CD4-positive, alpha-beta T cell treated with Interleukin-4 for 1 hour (primary cell): ENCODE measurements at regions not wholly inside any gene's neighbourhood (a gene's known extent, or its start where the extent isn't known, plus 50 kb on each side); places are given as distances from the start of the nearest gene placed in this dataset.

ENCODE experiments used
- DNase-seq, 2 donors: peaks; one replicate each; pipeline ENCODE4 v3.0.0-alpha.2; 2020 to 2022

GRCh38 chr16:13291591-13292333 is 390.4 kb downstream of the SHISA9 start:
- no peak for DNase-seq

DNA sequence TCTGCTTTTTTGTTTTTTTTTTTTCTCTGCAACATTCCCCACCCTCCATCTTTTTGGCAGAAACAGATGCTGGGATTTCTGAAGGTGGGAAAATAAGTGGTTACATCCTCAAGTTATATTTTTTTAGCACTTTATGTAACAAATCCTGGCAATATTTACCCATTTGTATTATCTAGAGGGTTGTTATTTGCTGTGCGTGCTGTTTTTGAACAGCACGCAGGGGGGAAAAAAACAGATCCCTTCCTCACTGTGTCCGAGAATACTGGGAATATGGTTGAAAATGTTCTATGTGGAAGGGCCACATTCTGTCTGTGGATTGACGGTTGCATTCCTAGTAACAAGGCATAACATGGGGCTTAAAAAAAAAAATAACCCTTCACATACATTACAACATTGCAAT is 394.8 kb downstream of the SHISA9 start:
- no peak for DNase-seq

- no peak for DNase-seq
Observed at GRCh38 chr16:13298666-13299065, 397.3 kb downstream of the SHISA9 start.

GRCh38 chr16:13300066-13300840 is 398.9 kb downstream of the SHISA9 start:
- DNase-seq: no peak

DNA sequence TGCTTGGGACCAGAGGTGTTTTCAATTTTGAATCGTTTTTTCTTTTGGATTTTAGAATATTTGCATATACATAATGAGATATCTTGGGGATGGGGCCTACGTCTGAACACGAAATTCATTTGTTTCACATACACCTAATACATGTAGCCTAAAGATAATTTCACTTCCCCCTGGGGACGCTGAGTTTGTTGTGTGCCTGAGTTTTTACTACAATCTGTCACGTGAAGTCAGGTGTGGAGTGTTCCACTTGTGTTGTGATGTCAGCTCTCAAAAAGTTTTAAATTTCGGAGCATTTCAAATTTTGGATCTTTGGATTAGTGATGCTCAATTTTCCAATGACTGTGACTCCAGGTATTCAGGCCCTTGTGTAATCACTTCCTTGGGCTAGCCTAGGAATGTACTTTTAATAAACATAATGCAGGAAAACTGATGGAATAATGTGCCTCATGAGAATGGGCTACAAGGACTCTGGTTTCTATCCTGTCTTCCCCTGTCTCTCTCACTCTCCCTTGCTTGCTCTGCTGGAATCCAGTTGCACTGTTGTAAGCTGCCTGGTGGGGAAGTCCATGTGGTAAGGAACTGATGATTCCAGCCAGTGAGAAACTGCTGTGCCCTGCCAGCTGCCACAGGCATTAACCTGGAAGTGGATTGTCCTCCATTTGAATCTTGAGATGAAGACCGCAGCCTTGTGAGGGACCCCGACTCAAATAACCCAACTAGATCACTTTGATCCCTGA is 403.8 kb downstream of the SHISA9 start:
- DNase-seq: no peak

DNA sequence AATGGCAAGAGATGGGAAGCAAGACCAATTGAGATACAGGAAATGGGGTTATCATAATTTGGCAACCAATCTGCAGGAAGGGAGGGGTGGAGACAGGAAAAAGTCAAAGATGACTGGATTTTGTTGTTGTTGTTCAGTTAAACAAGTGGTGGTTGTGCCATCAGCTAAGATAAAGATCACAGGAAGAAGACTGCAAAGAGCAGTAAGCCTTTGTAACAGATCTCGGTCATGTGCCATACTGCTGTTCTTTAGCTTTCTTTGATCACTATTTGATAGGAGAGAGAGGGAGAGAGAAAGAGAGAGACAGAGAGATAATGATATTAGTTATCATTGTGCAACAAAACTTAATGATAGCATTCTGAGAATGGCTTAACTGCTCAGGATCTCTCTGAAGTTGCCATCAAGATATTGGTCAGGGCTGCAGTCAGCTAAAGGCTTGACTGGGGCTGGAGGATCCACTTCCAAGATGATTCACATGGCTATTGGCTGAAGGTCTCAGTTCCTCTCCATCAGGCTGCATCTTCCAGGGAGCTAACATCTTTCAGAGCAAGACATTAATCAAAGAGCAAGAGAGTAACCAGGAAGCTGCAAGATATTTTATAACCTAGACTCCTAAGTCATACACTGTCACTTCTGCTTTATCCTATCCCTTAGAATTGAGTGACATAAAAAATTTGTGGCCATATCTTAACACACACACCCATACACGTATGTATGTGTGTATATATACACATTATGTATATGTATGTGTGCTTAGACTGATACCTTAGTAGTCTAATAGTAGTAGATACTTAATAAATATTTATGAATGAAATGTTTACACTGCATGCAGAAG is 405.0 kb downstream of the SHISA9 start:
- DNase-seq: no peak

DNA sequence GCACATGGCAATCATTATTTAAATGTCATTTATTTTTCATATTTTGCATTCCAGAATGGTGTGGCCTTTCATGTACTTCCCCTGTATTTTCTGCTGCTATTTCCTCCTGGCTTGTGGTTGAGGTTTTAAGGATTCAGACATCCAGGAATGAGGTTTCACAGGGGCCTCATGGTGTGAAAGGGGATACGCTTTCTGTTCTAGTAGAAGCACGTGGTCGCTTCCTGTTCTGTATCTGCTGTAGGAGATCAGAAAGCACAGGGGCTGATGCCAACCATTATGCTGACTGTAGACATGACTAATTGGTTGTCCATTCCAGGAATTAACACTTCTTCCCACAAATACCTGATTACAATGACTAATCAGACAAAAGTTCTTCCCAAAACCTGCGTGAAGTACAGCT is 405.9 kb downstream of the SHISA9 start:
- no peak for DNase-seq

DNA sequence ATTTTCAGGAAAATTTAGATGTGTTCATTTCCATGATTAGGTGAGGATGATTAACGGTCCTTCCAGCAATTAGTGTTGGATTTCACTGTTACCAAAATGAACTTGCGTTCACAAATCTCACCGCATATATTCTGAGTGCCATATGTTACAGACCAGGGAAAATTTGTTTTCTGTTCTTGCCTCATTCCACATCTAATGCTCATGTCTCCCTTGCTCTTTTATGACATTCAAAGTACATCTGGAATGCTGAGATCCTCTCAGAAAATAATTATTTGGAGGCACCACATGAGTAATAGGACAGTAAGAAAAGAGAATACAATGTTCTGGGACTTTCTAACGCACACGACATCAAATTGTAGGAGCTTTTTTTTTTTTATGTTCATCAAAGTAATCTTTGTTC is 406.5 kb downstream of the SHISA9 start:
- DNase-seq: no peak

DNA sequence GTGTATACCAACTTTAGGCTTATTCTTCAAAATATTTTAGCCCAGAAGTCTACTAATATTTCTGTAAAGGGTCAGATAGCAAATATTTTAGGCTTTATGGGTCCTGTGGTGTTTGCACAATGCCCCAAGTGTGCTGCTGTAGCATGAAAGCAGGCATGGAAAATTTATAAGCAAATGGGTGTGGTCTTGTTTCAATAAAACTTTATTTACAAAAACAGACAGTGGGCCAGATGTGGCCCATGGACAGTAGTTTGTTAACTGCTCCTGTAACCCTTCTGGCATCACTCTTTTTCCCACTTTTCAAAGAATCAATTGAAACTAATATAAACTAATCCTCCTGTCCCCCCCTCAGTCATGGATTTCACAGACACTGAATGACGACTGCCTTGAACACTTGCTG is 410.7 kb downstream of the SHISA9 start:
- DNase-seq: no peak

- DNase-seq: no peak
Observed at GRCh38 chr16:13313351-13313750, 412.0 kb downstream of the SHISA9 start.

DNA sequence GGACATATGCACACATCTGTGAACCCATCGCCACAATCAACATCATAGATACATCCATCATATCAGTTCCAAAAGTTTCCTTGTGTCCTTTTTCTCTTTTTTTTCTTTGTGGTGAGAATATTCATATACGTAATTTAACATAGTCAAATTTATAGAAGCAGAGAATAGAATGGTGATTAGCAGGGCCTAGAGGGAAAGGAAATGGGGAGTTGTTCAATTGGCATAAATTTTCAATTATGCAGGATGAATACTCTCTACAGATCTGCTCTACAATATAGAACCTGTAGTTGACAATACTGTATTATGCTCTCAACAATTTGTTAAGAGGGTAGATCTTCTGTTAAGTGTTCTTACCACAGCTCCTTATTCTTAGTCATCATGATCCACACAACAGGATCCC is 413.2 kb downstream of the SHISA9 start:
- DNase-seq: no peak

- no peak for DNase-seq
Observed at GRCh38 chr16:13315642-13316427, 414.4 kb downstream of the SHISA9 start.

- no peak for DNase-seq
Observed at GRCh38 chr16:13322336-13322735, 420.9 kb downstream of the SHISA9 start.

DNA sequence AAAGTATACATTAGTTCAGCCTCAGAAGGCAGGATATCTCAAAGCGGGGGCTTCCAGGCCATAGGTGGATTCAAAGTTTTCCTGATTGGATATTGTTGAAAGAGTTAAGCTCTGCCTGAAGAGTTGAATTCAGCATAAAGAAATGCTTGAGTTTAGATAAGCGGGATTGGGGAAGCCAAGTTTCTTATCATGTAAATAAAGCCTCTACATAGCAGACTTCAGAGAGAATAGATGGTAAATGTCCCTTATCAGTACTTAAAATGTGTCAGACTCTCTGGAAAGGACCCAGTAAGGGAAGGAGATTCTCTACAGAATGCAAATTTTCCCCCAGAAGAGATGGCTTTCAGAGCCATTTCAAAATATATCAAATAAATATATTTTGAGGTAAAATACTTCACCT is 423.5 kb downstream of the SHISA9 start:
- DNase-seq: no peak

DNA sequence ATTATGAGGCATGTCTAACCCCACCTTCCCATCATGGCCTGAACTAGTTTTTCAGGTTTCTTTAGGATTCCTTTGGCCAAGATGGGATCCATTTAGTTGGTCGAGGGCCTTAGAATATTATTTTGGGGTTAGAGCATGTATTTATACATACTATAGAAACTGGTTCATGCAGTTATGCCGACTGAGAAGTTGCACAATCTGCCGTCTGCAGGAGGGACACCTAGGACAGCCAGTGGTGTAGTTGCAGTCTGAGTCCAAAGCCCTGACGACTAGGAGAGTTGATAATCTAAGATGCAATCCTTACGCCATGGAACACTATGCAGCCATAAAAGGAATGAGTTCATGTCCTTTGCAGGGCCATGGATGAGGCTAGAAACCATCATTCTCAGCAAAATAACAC is 424.0 kb downstream of the SHISA9 start:
- no peak for DNase-seq

DNA sequence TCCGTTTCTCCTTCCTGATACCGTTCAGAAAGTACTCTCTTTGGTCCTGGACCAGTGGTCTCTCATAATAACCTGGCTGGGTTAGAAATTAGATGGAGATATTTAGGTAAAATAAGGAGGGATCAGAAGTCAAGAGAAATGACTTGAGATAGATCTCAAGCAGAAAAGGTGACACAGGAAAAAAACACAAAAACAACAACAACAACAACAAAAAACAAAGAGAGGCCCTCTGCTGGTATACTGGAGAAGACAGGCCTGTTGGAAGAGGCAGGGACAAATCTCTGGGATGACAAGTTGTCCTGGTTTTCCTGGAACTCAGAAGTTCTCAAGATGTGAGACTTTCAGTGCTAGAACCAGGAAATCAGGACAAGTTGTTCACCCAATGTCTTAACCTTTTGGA is 430.5 kb downstream of the SHISA9 start:
- no peak for DNase-seq

DNA sequence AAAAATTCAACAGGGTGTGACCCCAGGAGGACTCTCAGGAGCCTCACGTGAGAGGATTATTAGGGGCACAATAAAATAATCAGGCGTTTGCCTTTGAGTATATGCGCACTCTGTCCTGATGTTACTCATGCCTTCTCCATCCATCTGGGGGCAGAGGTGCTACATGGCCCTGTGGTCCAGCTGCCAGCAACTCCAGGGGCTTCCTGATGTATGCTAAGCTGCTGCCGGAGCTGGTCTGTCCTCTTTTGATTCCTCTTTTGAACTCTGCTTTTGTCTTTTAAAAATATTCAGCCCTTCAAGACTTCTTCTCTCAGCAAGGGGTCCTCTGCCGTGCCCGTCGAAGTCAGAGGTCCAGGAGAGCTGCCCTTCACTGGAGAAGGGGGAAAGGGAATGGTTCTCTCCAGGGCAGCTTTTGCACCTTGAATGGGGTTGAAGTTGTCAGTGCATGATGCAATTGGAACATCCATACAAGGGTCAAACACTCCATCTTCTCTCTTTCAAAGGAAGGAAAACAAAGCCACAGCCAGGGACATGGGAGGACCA is 431.4 kb downstream of the SHISA9 start:
- DNase-seq: no peak

- DNase-seq: no peak
Observed at GRCh38 chr16:13333336-13333735, 431.9 kb downstream of the SHISA9 start.

DNA sequence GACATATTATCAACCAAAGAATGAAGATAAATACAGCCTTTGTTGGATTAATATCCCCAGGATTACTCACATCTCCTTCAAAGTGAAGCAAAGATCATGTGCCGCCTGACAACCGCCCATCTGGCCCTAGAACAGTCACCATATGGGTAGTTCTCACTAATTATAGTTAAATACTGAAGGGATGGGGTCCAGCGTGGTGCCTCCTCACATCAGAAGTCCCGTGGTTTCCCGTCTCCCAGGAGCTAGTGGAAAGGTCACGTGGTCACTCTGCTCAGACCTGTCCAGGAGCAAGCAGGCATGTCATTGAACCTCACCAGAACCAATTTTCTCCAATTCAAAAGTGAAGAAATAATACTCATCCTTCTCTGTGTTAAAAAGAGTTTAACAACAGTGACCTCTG is 434.5 kb downstream of the SHISA9 start:
- DNase-seq: no peak

- no peak for DNase-seq
Observed at GRCh38 chr16:13336335-13336734, 434.9 kb downstream of the SHISA9 start.
